ENCODE measurements at regions not wholly inside any gene's neighbourhood (a gene's known extent, or its start where the extent isn't known, plus 50 kb on each side); places are given as distances from the start of the nearest gene placed in this dataset.

DNA sequence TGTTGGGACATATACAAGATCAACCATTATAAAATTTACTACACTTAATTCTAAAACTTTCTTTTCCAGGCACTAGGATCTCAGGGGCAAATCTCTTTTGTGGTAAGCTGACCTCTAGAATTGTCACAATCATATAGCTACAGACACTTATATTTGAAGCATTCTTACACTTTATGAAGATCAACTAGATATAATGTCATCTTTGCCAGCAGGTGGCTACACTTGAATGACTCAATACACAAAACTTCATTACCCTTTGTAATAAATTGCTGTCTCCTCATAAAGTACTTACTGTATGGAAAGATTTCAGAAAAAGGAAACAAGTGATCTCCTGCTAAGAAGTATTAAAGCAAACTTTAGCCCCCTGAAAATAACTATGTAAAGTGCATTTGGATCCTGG, 77.8 kb downstream of the RDH14 start:
- peaks cover 0 to 4% (median 0%) of the 10 kb centered on the region in 5 donors for H3K27me3 Mint-ChIP-seq
- POLR2A ChIA-PET: no interaction called here
- Histone ChIP-seq H3K27ac (ENCODE audit: low read depth, low read length) (no peak overlapping the region), H3K4me1 (ENCODE audit: control insufficient read depth in 2 of 2, insufficient read depth in 2 of 2, low read length in 2 of 2) (no peaks in the 10 kb centered on the region), H3K36me3 (ENCODE audit: control insufficient read depth in 2 of 3, insufficient read depth in 3 of 3, low read length in 3 of 3) (no peaks in the 10 kb centered on the region), H3K4me3 (ENCODE audit: low read length) (no peak overlapping the region), H3K9me3 (ENCODE audit: control insufficient read depth in 2 of 3, low read length in 3 of 3) (no peaks in the 10 kb centered on the region), H3K27me3 (ENCODE audit: control insufficient read depth in 2 of 2, insufficient read depth in 2 of 2, low read length in 2 of 2) (no peaks in the 10 kb centered on the region)
- no peaks in the 10 kb centered on the region for H3K4me1 Mint-ChIP-seq
- no peak for ATAC-seq
- H3K27ac Mint-ChIP-seq: no peak overlapping the region
- no peak for DNase-seq
- CTCF ChIA-PET: interaction anchor here (0.6 kb wide), 1 partner anchor 811 kb away, joined by 3 read pairs; no protein-coding TSS in a partner anchor
- intact Hi-C loops (cut with micrococcal nuclease): no loop called here
- no peaks in the 10 kb centered on the region for H3K9me3 Mint-ChIP-seq
- H3K36me3 Mint-ChIP-seq: no peaks in the 10 kb centered on the region
- H3K4me3 Mint-ChIP-seq: no peak overlapping the region

DNA sequence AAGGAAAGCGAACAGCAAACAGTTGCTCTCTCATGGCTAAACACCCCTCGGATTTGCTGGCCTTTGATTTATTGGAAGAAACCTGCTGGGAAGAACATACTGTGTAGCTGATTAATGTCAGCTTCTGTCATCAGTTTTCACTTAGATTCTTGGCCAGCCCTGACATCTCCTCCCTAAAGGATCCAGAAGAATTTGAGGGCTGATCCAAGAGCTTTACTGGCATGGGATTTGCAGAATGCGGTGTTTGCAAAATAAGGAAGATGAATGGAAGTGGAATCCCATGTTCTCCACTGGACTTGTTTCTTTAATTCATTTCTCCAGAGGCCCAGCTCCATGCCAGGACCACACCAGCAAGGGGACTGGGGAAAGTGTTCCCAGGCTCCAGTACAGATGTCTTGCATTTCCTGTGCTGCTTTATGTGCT, 80.5 kb downstream of the RDH14 start:
- H3K27ac Mint-ChIP-seq: no peak overlapping the region
- intact Hi-C loops (cut with micrococcal nuclease): no loop called here
- Histone ChIP-seq H3K27ac (ENCODE audit: low read depth, low read length) (no peak overlapping the region), H3K4me3 (ENCODE audit: low read length) (no peak overlapping the region), H3K4me1 (ENCODE audit: control insufficient read depth in 2 of 2, insufficient read depth in 2 of 2, low read length in 2 of 2) (no peaks in the 10 kb centered on the region), H3K27me3 (ENCODE audit: control insufficient read depth in 2 of 2, insufficient read depth in 2 of 2, low read length in 2 of 2) (no peaks in the 10 kb centered on the region), H3K9me3 (ENCODE audit: control insufficient read depth in 2 of 3, low read length in 3 of 3) (no peaks in the 10 kb centered on the region), H3K36me3 (ENCODE audit: control insufficient read depth in 2 of 3, insufficient read depth in 3 of 3, low read length in 3 of 3) (no peaks in the 10 kb centered on the region)
- H3K36me3 Mint-ChIP-seq: no peaks in the 10 kb centered on the region
- no peaks in the 10 kb centered on the region for H3K4me1 Mint-ChIP-seq
- DNase-seq (no peak), ATAC-seq (no peak)
- CTCF ChIA-PET: no interaction called here
- peaks cover 0 to 9% (median 0%) of the 10 kb centered on the region in 5 donors for H3K27me3 Mint-ChIP-seq
- POLR2A ChIA-PET: no interaction called here
- no peak overlapping the region for H3K4me3 Mint-ChIP-seq
- no peaks in the 10 kb centered on the region for H3K9me3 Mint-ChIP-seq

DNA sequence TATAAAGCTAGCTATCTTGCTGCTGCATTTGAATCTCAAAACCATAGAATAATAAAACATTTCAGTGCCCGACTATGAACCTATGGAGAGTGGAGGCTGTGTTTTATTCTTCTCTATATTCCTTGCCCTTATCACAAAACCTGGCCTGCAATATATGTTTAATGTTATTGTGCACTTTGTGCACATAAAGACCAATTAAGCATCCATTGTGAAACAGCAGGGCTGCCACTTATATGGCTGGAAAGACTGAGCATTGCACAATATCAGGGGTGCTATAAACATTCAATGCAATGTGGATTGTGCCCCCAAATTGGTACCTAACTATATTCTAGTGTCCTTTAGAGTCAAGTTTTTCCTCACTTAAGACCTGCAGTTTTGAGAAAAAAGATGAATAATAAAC, 83.2 kb downstream of the RDH14 start:
- H3K4me1 Mint-ChIP-seq: no peaks in the 10 kb centered on the region
- POLR2A ChIA-PET: no interaction called here
- intact Hi-C loops (cut with micrococcal nuclease): no loop called here
- Histone ChIP-seq H3K4me1 (ENCODE audit: control insufficient read depth in 2 of 2, insufficient read depth in 2 of 2, low read length in 2 of 2) (no peaks in the 10 kb centered on the region), H3K27me3 (ENCODE audit: control insufficient read depth in 2 of 2, insufficient read depth in 2 of 2, low read length in 2 of 2) (no peaks in the 10 kb centered on the region), H3K36me3 (ENCODE audit: control insufficient read depth in 2 of 3, insufficient read depth in 3 of 3, low read length in 3 of 3) (no peaks in the 10 kb centered on the region), H3K27ac (ENCODE audit: low read depth, low read length) (no peak overlapping the region), H3K4me3 (ENCODE audit: low read length) (no peak overlapping the region), H3K9me3 (ENCODE audit: control insufficient read depth in 2 of 3, low read length in 3 of 3) (no peaks in the 10 kb centered on the region)
- no peak overlapping the region for H3K27ac Mint-ChIP-seq
- H3K9me3 Mint-ChIP-seq: no peaks in the 10 kb centered on the region
- CTCF ChIA-PET: no interaction called here
- H3K36me3 Mint-ChIP-seq: no peaks in the 10 kb centered on the region
- no peak overlapping the region for H3K4me3 Mint-ChIP-seq
- DNase-seq: no peak
- ATAC-seq: no peak
- H3K27me3 Mint-ChIP-seq: peaks cover 5 to 14% (median 9%) of the 10 kb centered on the region in 5 donors

DNA sequence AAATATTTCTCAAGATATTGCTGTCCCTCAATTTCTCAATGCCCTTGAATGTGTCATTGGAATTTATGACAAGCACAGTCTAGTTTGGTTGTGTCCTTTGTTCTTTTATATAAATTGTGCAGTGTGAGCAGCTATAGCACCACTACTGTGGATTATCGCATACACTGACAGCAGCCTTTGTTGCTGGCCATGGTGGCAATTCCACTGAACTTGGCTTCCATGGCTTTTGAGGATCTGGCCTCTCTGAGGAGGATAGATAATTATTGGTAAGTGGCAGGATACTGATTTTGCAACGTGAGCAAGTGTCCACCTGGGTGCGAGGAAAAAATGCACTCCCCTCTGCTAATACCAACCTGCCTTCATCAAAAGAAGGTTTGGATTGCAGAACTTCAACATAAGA, 84.0 kb downstream of the RDH14 start:
- no peak overlapping the region for H3K27ac ChIP-seq (ENCODE audit: low read depth, low read length)
- H3K27ac Mint-ChIP-seq: no peak overlapping the region
- peaks cover 5 to 18% (median 10%) of the 10 kb centered on the region in 5 donors for H3K27me3 Mint-ChIP-seq
- H3K36me3 ChIP-seq (ENCODE audit: control insufficient read depth in 2 of 3, insufficient read depth in 3 of 3, low read length in 3 of 3): no peaks in the 10 kb centered on the region
- POLR2A ChIA-PET: no interaction called here
- DNase-seq (no peak), ATAC-seq (no peak)
- H3K27me3 ChIP-seq (ENCODE audit: control insufficient read depth in 2 of 2, insufficient read depth in 2 of 2, low read length in 2 of 2): no peaks in the 10 kb centered on the region
- no peaks in the 10 kb centered on the region for H3K36me3 Mint-ChIP-seq
- intact Hi-C loops (cut with micrococcal nuclease): no loop called here
- no peaks in the 10 kb centered on the region for H3K9me3 ChIP-seq (ENCODE audit: control insufficient read depth in 2 of 3, low read length in 3 of 3)
- no peaks in the 10 kb centered on the region for H3K4me1 Mint-ChIP-seq
- H3K4me1 ChIP-seq (ENCODE audit: control insufficient read depth in 2 of 2, insufficient read depth in 2 of 2, low read length in 2 of 2): no peaks in the 10 kb centered on the region
- no peak overlapping the region for H3K4me3 Mint-ChIP-seq
- H3K4me3 ChIP-seq (ENCODE audit: low read length): no peak overlapping the region
- CTCF ChIA-PET: no interaction called here
- no peaks in the 10 kb centered on the region for H3K9me3 Mint-ChIP-seq

DNA sequence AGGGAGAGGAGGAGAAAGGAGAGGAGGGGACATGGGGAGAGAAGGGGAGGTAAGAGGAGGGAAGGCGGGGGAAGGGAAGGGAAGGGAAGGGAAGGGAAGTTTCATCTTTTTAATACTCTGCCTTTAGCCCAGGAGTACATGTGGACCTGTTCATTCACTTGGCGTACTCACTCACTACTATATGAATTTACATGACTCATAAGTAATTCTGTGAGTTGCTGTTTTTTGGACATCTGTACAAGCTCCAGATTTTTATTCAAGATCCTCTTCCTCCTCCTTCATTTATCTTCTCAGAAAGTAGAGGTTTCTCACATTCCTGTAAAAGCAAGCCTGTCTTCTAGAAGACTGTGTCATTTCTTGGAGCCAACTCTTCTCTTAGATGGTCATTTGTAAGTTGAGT, 84.6 kb downstream of the RDH14 start:
- Mint-ChIP-seq H3K27ac (no peak overlapping the region), H3K36me3 (no peaks in the 10 kb centered on the region), H3K27me3 (peaks cover 5 to 24% (median 16%) of the 10 kb centered on the region in 5 donors), H3K4me1 (no peaks in the 10 kb centered on the region), H3K4me3 (no peak overlapping the region), H3K9me3 (peaks cover 0 to 2% (median 0%) of the 10 kb centered on the region in 11 donors)
- Histone ChIP-seq H3K4me1 (ENCODE audit: control insufficient read depth in 2 of 2, insufficient read depth in 2 of 2, low read length in 2 of 2) (no peaks in the 10 kb centered on the region), H3K4me3 (ENCODE audit: low read length) (no peak overlapping the region), H3K27ac (ENCODE audit: low read depth, low read length) (no peak overlapping the region), H3K36me3 (ENCODE audit: control insufficient read depth in 2 of 3, insufficient read depth in 3 of 3, low read length in 3 of 3) (no peaks in the 10 kb centered on the region), H3K27me3 (ENCODE audit: control insufficient read depth in 2 of 2, insufficient read depth in 2 of 2, low read length in 2 of 2) (no peaks in the 10 kb centered on the region), H3K9me3 (ENCODE audit: control insufficient read depth in 2 of 3, low read length in 3 of 3) (no peaks in the 10 kb centered on the region)
- CTCF ChIA-PET: no interaction called here
- POLR2A ChIA-PET: no interaction called here
- no peak for DNase-seq
- no peak for ATAC-seq
- intact Hi-C loops (cut with micrococcal nuclease): no loop called here

GRCh38 chr2:18474700-18475099, 85.8 kb downstream of the RDH14 start:
- H3K4me1 ChIP-seq (ENCODE audit: control insufficient read depth in 2 of 2, insufficient read depth in 2 of 2, low read length in 2 of 2): no peaks in the 10 kb centered on the region
- H3K9me3 Mint-ChIP-seq: peaks cover 0 to 2% (median 0%) of the 10 kb centered on the region in 11 donors
- DNase-seq: no peak
- no peaks in the 10 kb centered on the region for H3K27me3 ChIP-seq (ENCODE audit: control insufficient read depth in 2 of 2, insufficient read depth in 2 of 2, low read length in 2 of 2)
- no peak overlapping the region for H3K27ac Mint-ChIP-seq
- no peak overlapping the region for H3K4me3 ChIP-seq (ENCODE audit: low read length)
- peaks cover 5 to 24% (median 18%) of the 10 kb centered on the region in 5 donors for H3K27me3 Mint-ChIP-seq
- intact Hi-C loops (cut with micrococcal nuclease): no loop called here
- H3K4me1 Mint-ChIP-seq: no peaks in the 10 kb centered on the region
- POLR2A ChIA-PET: no interaction called here
- CTCF ChIA-PET: no interaction called here
- H3K4me3 Mint-ChIP-seq: no peak overlapping the region
- H3K9me3 ChIP-seq (ENCODE audit: control insufficient read depth in 2 of 3, low read length in 3 of 3): no peaks in the 10 kb centered on the region
- H3K27ac ChIP-seq (ENCODE audit: low read depth, low read length): no peak overlapping the region
- H3K36me3 ChIP-seq (ENCODE audit: control insufficient read depth in 2 of 3, insufficient read depth in 3 of 3, low read length in 3 of 3): no peaks in the 10 kb centered on the region
- H3K36me3 Mint-ChIP-seq: no peaks in the 10 kb centered on the region
- no peak for ATAC-seq

- ATAC-seq (no peak), DNase-seq (no peak)
- Histone ChIP-seq H3K4me3 (ENCODE audit: low read length) (no peak overlapping the region), H3K27me3 (ENCODE audit: control insufficient read depth in 2 of 2, insufficient read depth in 2 of 2, low read length in 2 of 2) (no peaks in the 10 kb centered on the region), H3K4me1 (ENCODE audit: control insufficient read depth in 2 of 2, insufficient read depth in 2 of 2, low read length in 2 of 2) (no peaks in the 10 kb centered on the region), H3K27ac (ENCODE audit: low read depth, low read length) (no peak overlapping the region), H3K36me3 (ENCODE audit: control insufficient read depth in 2 of 3, insufficient read depth in 3 of 3, low read length in 3 of 3) (no peaks in the 10 kb centered on the region), H3K9me3 (ENCODE audit: control insufficient read depth in 2 of 3, low read length in 3 of 3) (no peaks in the 10 kb centered on the region)
- H3K4me3 Mint-ChIP-seq: no peak overlapping the region
- ChIA-PET POLR2A (no interaction called here), CTCF (no interaction called here)
- intact Hi-C loops (cut with micrococcal nuclease): no loop called here
- H3K36me3 Mint-ChIP-seq: no peaks in the 10 kb centered on the region
- H3K27ac Mint-ChIP-seq: no peak overlapping the region
- no peaks in the 10 kb centered on the region for H3K4me1 Mint-ChIP-seq
- H3K27me3 Mint-ChIP-seq: peaks cover 5 to 24% (median 18%) of the 10 kb centered on the region in 5 donors
- peaks cover 0 to 2% (median 0%) of the 10 kb centered on the region in 11 donors for H3K9me3 Mint-ChIP-seq
Measured at GRCh38 chr2:18473241-18474181, 86.9 kb downstream of the RDH14 start.
